ENCODE measurements at regions not wholly inside any gene's neighbourhood (a gene's known extent, or its start where the extent isn't known, plus 50 kb on each side); places are given as distances from the start of the nearest gene placed in this dataset.

DNA sequence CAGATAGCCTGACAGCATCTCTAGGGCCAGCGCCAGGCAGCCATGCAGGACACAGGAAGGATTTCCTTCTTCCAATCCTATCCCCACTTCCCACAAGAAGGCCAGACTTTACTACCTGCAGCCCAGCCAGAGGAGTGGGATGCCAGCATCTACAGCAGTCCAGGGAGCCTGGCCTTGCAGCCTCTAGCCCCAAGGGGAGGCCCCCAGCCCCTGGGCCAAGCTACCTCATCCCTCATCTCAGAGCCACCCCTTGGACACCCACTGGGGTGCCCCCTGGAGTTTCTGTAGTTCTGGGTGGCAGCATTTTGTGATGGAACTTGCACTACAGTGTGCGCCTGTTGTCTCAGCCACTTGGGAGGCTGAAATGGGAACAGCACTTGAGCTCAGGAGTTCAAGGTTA is 170.8 kb upstream of the PODXL start:
- no peaks in the 10 kb centered on the region for H3K36me3 ChIP-seq
- TF ChIP-seq POLR2AphosphoS5 (IDR thresholded peaks at IDR 0.05; ENCODE audit: insufficient read depth in 1 of 2, low read depth in 1 of 2): no peak
- TF ChIP-seq, protein P1, sequence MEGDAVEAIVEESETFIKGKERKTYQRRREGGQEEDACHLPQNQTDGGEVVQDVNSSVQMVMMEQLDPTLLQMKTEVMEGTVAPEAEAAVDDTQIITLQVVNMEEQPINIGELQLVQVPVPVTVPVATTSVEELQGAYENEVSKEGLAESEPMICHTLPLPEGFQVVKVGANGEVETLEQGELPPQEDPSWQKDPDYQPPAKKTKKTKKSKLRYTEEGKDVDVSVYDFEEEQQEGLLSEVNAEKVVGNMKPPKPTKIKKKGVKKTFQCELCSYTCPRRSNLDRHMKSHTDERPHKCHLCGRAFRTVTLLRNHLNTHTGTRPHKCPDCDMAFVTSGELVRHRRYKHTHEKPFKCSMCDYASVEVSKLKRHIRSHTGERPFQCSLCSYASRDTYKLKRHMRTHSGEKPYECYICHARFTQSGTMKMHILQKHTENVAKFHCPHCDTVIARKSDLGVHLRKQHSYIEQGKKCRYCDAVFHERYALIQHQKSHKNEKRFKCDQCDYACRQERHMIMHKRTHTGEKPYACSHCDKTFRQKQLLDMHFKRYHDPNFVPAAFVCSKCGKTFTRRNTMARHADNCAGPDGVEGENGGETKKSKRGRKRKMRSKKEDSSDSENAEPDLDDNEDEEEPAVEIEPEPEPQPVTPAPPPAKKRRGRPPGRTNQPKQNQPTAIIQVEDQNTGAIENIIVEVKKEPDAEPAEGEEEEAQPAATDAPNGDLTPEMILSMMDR (IDR thresholded peaks at IDR 0.05): no peak
- no peak for TF ChIP-seq POLR2A (IDR thresholded peaks at IDR 0.05)
- no peak overlapping the region for H3K27ac ChIP-seq
- peak in 1 of 2 donors; percentile 44 for DNase-seq (ENCODE audit: extremely low spot score in 2 of 2)
- no peak overlapping the region for H3K4me3 ChIP-seq
- H3K9me3 ChIP-seq: no peaks in the 10 kb centered on the region
- intact Hi-C loops (cut with DNase I): no loop called here
- H3K27me3 ChIP-seq: no peaks in the 10 kb centered on the region
- no peaks in the 10 kb centered on the region for H3K4me1 ChIP-seq

DNA sequence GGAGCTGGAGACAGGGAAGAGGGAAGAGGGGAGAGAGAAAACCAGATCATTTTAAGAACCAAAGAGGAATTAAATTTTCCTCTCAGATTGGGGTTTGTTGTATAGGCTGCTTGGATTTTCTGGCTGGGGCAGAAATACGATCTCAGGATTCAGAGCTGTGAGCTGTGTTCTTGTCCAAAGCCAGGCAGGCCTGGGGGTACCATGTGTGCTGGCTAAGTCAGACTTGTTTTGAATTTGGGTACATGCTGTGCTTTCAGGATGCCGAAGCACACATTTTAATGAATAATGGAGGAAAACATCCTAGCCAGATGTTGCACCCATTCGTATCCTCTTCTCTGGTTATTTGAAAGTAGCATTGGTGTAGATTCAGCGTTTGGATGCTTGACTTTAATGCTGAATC is 170.3 kb upstream of the PODXL start:
- no peaks in the 10 kb centered on the region for H3K9me3 ChIP-seq
- no peaks in the 10 kb centered on the region for H3K36me3 ChIP-seq
- DNase-seq (ENCODE audit: extremely low spot score in 2 of 2): no peak
- no peaks in the 10 kb centered on the region for H3K27me3 ChIP-seq
- intact Hi-C loops (cut with DNase I): no loop called here
- H3K27ac ChIP-seq: no peak overlapping the region
- H3K4me1 ChIP-seq: no peaks in the 10 kb centered on the region
- H3K4me3 ChIP-seq: no peak overlapping the region
- no peak for TF ChIP-seq POLR2AphosphoS5 (IDR thresholded peaks at IDR 0.05; ENCODE audit: insufficient read depth in 1 of 2, low read depth in 1 of 2)
- TF ChIP-seq, protein P1 (IDR thresholded peaks at IDR 0.05): no peak
- TF ChIP-seq POLR2A (IDR thresholded peaks at IDR 0.05): no peak

DNA sequence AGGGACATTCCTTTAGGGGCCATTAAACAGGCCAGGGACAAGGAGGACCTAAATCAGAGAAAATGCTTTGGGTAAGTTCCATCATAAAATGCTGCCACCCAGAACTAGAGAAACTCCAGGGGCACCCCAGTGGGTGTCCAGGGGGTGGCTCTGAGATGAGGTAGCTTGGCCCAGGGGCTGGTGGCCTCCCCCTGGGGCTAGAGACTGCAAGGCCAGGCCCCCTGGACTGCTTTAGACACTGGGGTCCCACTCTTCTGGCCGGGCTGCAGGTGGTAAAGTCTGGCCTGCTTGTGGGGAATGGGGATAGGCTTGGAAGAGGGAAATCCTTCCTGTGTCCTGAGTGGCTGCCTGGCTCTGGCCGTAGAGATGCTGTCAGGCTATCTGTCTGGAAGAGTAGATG is 169.6 kb upstream of the PODXL start:
- Histone ChIP-seq H3K27me3 (no peaks in the 10 kb centered on the region), H3K4me3 (no peak overlapping the region), H3K36me3 (no peaks in the 10 kb centered on the region), H3K9me3 (no peaks in the 10 kb centered on the region), H3K27ac (no peak overlapping the region), H3K4me1 (no peaks in the 10 kb centered on the region)
- TF ChIP-seq POLR2AphosphoS5 (IDR thresholded peaks at IDR 0.05; ENCODE audit: insufficient read depth in 1 of 2, low read depth in 1 of 2): no peak
- TF ChIP-seq, protein P1 (IDR thresholded peaks at IDR 0.05): no peak
- TF ChIP-seq POLR2A (IDR thresholded peaks at IDR 0.05): no peak
- DNase-seq (ENCODE audit: extremely low spot score in 2 of 2): peak in 1 of 2 donors; percentile 69
- intact Hi-C loops (cut with DNase I): no loop called here

DNA sequence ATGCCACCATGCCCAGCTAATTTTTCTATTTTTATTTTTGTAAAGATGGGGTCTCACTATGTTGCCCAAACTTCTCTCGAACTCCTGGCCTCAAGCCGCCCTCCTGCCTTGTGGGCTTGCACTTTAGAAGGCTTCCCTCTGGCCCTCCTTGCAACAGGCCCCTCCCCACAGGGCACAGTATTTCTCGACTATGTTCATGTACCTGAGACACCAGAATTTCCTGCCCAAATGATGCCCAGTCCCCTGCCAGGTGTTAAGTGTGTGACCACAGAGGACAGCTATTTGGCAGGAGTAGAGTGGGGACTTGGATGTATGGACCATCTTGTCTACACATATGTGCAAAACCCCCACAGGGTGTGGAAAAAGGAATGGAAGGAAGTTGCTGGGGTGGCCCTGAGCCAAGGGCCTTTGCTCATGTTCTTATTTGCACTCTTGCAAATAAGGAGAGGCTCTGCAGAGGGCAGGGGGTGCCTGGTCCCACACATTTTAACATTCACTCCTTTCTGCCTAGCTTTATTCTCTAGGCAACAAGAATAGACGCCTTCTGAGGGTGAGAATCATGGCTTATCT is 168.4 kb upstream of the PODXL start:
- peak in 1 of 2 donors; percentile 67 for DNase-seq (ENCODE audit: extremely low spot score in 2 of 2)
- no peaks in the 10 kb centered on the region for H3K4me1 ChIP-seq
- no peaks in the 10 kb centered on the region for H3K27me3 ChIP-seq
- no peaks in the 10 kb centered on the region for H3K9me3 ChIP-seq
- intact Hi-C loops (cut with DNase I): no loop called here
- no peak overlapping the region for H3K27ac ChIP-seq
- H3K4me3 ChIP-seq: no peak overlapping the region
- no peaks in the 10 kb centered on the region for H3K36me3 ChIP-seq
- TF ChIP-seq POLR2AphosphoS5 (IDR thresholded peaks at IDR 0.05; ENCODE audit: insufficient read depth in 1 of 2, low read depth in 1 of 2): no peak
- TF ChIP-seq, protein P1 (IDR thresholded peaks at IDR 0.05): no peak
- no peak for TF ChIP-seq POLR2A (IDR thresholded peaks at IDR 0.05)

DNA sequence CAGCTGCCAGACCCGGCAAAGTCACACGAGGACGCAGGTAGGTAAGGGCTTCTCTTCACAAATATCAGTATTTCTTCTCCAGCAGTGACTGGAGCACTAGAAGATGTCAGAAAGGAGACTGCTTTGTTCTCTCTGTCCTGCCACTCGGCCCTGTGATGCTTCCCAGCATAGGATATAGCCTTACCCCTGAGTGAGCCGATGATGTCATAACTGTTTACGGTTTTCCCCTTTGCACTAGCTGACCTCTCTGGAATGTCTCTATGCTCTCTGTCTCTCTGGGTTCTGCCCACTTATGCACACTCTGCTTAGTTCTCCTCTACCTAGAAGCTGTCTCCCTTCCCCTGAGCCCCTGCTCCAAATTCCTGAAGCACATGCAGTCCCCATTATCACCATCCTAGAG is 167.5 kb upstream of the PODXL start:
- Histone ChIP-seq H3K4me3 (no peak overlapping the region), H3K36me3 (no peaks in the 10 kb centered on the region), H3K4me1 (no peaks in the 10 kb centered on the region), H3K27ac (no peak overlapping the region), H3K9me3 (no peaks in the 10 kb centered on the region), H3K27me3 (no peaks in the 10 kb centered on the region)
- DNase-seq (ENCODE audit: extremely low spot score in 2 of 2): peak in 1 of 2 donors; percentile 47
- intact Hi-C loops (cut with DNase I): no loop called here
- no peak for TF ChIP-seq POLR2A (IDR thresholded peaks at IDR 0.05)

Data from vagina (tissue), 2 donors.